Liver (tissue), 8 donors: ENCODE measurements at regions not wholly inside any gene's neighbourhood (a gene's known extent, or its start where the extent isn't known, plus 50 kb on each side); places are given as distances from the start of the nearest gene placed in this dataset.

Experiments used
- DNase-seq: peaks from one replicate; pipeline ENCODE4 v3.0.0-alpha.2; 2017; ENCODE audit warnings: low spot score
- H3K27ac ChIP-seq, 2 donors: one replicate each; pipeline ENCODE4 v1.7.0; 2013; ENCODE audit warnings: inconsistent platforms in 2 of 2, low read length in 2 of 2, control low read depth in 1 of 2, low read depth in 1 of 2, mild to moderate bottlenecking in 1 of 2
- H3K27me3 ChIP-seq, 4 donors: one replicate each; pipeline versions ENCODE4 v1.6.1 to v1.7.0; 2013; ENCODE audit warnings: low read length in 3 of 4, inconsistent platforms in 1 of 4, mild to moderate bottlenecking in 1 of 4, moderate library complexity in 1 of 4; ENCODE audit not compliant: control insufficient read depth in 4 of 4, insufficient read depth in 4 of 4
- H3K36me3 ChIP-seq, 4 donors: one replicate each; pipeline versions ENCODE4 v1.6.1 to v1.7.0; 2013; ENCODE audit warnings: low read length in 3 of 4, mild to moderate bottlenecking in 3 of 4, low read depth in 1 of 4, moderate library complexity in 1 of 4; ENCODE audit not compliant: control insufficient read depth in 4 of 4, insufficient read depth in 3 of 4
- H3K4me1 ChIP-seq, 4 donors: one replicate each; pipeline versions ENCODE4 v1.6.1 to v1.7.0; 2013; ENCODE audit warnings: low read length in 3 of 4, mild to moderate bottlenecking in 3 of 4, moderate library complexity in 1 of 4; ENCODE audit not compliant: control insufficient read depth in 4 of 4, insufficient read depth in 4 of 4
- H3K4me3 ChIP-seq, 3 donors: one replicate each; pipeline versions ENCODE4 v1.6.1 to v1.7.0; 2013; ENCODE audit warnings: low read length in 3 of 3, control low read depth in 1 of 3, low read depth in 1 of 3, mild to moderate bottlenecking in 1 of 3
- H3K9ac ChIP-seq, 2 donors: one replicate each; pipeline ENCODE4 v1.7.0; 2013; ENCODE audit warnings: low read length in 2 of 2, mild to moderate bottlenecking in 2 of 2, moderate library complexity in 2 of 2, control low read depth in 1 of 2, low read depth in 1 of 2
- H3K9me3 ChIP-seq, 4 donors: one replicate each; pipeline versions ENCODE4 v1.6.1 to v1.7.0; 2013; ENCODE audit warnings: low read length in 3 of 4; ENCODE audit not compliant: control insufficient read depth in 4 of 4
- ATF3 ChIP-seq: IDR thresholded peaks from 2 replicates; pipeline ENCODE4 v1.6.1; 2016; ENCODE audit warnings: antibody characterized with exemption
- EGR1 ChIP-seq, 2 donors: IDR thresholded peaks; 2 replicates each; pipeline ENCODE4 v1.6.1; 2016 to 2018; ENCODE audit warnings: antibody characterized with exemption in 2 of 2, low read depth in 2 of 2
- FOXA1 ChIP-seq: IDR thresholded peaks from 2 replicates; pipeline ENCODE4 v1.6.1; 2016; ENCODE audit warnings: antibody characterized with exemption
- FOXA2 ChIP-seq: IDR thresholded peaks from 2 replicates; pipeline ENCODE4 v1.6.1; 2016; ENCODE audit warnings: antibody characterized with exemption
- GABPA ChIP-seq, 2 donors: IDR thresholded peaks in 1 of 2; conservative IDR thresholded peaks in 1 of 2; 2 replicates each; pipeline ENCODE4 v1.6.1; 2016; ENCODE audit warnings: antibody characterized with exemption in 2 of 2, mild to moderate bottlenecking in 1 of 2, moderate library complexity in 1 of 2
- HNF4A ChIP-seq, 2 donors: conservative IDR thresholded peaks; 2 replicates each; pipeline ENCODE4 v1.6.1; 2016; ENCODE audit warnings: antibody characterized with exemption in 2 of 2, mild to moderate bottlenecking in 2 of 2
- HNF4G ChIP-seq: IDR thresholded peaks from 2 replicates; pipeline ENCODE4 v1.6.1; 2016; ENCODE audit warnings: antibody characterized with exemption
- JUND ChIP-seq, 2 donors: IDR thresholded peaks; 2 replicates each; pipeline ENCODE4 v1.6.1; 2016; ENCODE audit warnings: antibody characterized with exemption in 2 of 2
- MAX ChIP-seq: IDR thresholded peaks from 2 replicates; pipeline ENCODE4 v1.6.1; 2016; ENCODE audit warnings: antibody characterized with exemption
- NR2F2 ChIP-seq: IDR thresholded peaks from 2 replicates; pipeline ENCODE4 v1.6.1; 2016; ENCODE audit warnings: antibody characterized with exemption
- RAD21 ChIP-seq, 2 donors: IDR thresholded peaks; 2 replicates each; pipeline ENCODE4 v1.6.1; 2016; ENCODE audit warnings: antibody characterized with exemption in 2 of 2, mild to moderate bottlenecking in 2 of 2
- REST ChIP-seq: IDR thresholded peaks from 2 replicates; pipeline ENCODE4 v1.6.1; 2016; ENCODE audit warnings: antibody characterized with exemption, mild to moderate bottlenecking
- RXRA ChIP-seq, 2 donors: IDR thresholded peaks; 2 replicates each; pipeline ENCODE4 v1.6.1; 2017 to 2018; ENCODE audit warnings: antibody characterized with exemption in 2 of 2, mild to moderate bottlenecking in 1 of 2
- SP1 ChIP-seq: IDR thresholded peaks from 2 replicates; pipeline ENCODE4 v1.6.1; 2018; ENCODE audit warnings: antibody characterized with exemption, mild to moderate bottlenecking
- TAF1 ChIP-seq: conservative IDR thresholded peaks from 2 replicates; pipeline ENCODE4 v1.6.1; 2016; ENCODE audit warnings: antibody characterized with exemption, mild to moderate bottlenecking
- YY1 ChIP-seq: IDR thresholded peaks from 2 replicates; pipeline ENCODE4 v1.6.1; 2016; ENCODE audit warnings: antibody characterized with exemption, mild to moderate bottlenecking
- WGBS: extraction: QIAGEN DNeasy Blood & Tissue Kit; methylation state at CpG from one replicate; pipeline ENCODE4 v1.1.7; 2013; 5-methylcytosine and 5-hydroxymethylcytosine counted together
- TF ChIP-seq, protein P1 (sequence below): fragments of 150-350 bp; IDR thresholded peaks from 2 replicates; pipeline ENCODE4 v1.5.1; 2017; ENCODE audit warnings: improper control_type of control experiment, low read depth, low read length; ENCODE audit not compliant: missing input control
- TF ChIP-seq, protein P2 (sequence below): IDR thresholded peaks from 2 replicates; pipeline ENCODE4 v1.6.1; 2016; ENCODE audit warnings: antibody characterized with exemption
- donor health status: healthy.
- donor health status: healthy.
- donor health status: healthy.
- donor health status: healthy.
- donor health status: healthy.

- H3K9me3 ChIP-seq = peaks cover 0 to 2% (median 0%) of the 10 kb centered on the region in 4 donors
- H3K27ac ChIP-seq = no peak overlapping the region
- no peak for DNase-seq
- no peak overlapping the region for H3K9ac ChIP-seq
- no peaks in the 10 kb centered on the region for H3K27me3 ChIP-seq
- no peak overlapping the region for H3K4me3 ChIP-seq
- no peak for TF ChIP-seq EGR1 (IDR thresholded peaks at IDR 0.05; ENCODE audit: low read depth in 2 of 2)
- TF ChIP-seq REST = no peak
- TF ChIP-seq ATF3 = no peak
- TF ChIP-seq RAD21 (IDR thresholded peaks at IDR 0.05) = no peak
- no peak for TF ChIP-seq FOXA1
- TF ChIP-seq, protein P1, sequence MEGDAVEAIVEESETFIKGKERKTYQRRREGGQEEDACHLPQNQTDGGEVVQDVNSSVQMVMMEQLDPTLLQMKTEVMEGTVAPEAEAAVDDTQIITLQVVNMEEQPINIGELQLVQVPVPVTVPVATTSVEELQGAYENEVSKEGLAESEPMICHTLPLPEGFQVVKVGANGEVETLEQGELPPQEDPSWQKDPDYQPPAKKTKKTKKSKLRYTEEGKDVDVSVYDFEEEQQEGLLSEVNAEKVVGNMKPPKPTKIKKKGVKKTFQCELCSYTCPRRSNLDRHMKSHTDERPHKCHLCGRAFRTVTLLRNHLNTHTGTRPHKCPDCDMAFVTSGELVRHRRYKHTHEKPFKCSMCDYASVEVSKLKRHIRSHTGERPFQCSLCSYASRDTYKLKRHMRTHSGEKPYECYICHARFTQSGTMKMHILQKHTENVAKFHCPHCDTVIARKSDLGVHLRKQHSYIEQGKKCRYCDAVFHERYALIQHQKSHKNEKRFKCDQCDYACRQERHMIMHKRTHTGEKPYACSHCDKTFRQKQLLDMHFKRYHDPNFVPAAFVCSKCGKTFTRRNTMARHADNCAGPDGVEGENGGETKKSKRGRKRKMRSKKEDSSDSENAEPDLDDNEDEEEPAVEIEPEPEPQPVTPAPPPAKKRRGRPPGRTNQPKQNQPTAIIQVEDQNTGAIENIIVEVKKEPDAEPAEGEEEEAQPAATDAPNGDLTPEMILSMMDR = no peak
- no peak for TF ChIP-seq YY1
- TF ChIP-seq, protein P2, sequence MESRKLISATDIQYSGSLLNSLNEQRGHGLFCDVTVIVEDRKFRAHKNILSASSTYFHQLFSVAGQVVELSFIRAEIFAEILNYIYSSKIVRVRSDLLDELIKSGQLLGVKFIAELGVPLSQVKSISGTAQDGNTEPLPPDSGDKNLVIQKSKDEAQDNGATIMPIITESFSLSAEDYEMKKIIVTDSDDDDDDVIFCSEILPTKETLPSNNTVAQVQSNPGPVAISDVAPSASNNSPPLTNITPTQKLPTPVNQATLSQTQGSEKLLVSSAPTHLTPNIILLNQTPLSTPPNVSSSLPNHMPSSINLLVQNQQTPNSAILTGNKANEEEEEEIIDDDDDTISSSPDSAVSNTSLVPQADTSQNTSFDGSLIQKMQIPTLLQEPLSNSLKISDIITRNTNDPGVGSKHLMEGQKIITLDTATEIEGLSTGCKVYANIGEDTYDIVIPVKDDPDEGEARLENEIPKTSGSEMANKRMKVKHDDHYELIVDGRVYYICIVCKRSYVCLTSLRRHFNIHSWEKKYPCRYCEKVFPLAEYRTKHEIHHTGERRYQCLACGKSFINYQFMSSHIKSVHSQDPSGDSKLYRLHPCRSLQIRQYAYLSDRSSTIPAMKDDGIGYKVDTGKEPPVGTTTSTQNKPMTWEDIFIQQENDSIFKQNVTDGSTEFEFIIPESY = no peak
- no peak for TF ChIP-seq JUND (IDR thresholded peaks at IDR 0.05)
- TF ChIP-seq NR2F2 = no peak
- TF ChIP-seq HNF4A (conservative IDR thresholded peaks at IDR 0.05) = no peak
- no peak for TF ChIP-seq HNF4G
- TF ChIP-seq SP1 = no peak
- TF ChIP-seq TAF1 = no peak
- no peak for TF ChIP-seq FOXA2
- no peak for TF ChIP-seq MAX
- no peak for TF ChIP-seq RXRA (IDR thresholded peaks at IDR 0.05)
- TF ChIP-seq GABPA (IDR thresholded peaks at IDR 0.05 in 1 of 2, conservative IDR thresholded peaks at IDR 0.05 in 1 of 2) = no peak
- 77% methylated on average over 2 of the region's 2 CpGs for WGBS
- H3K36me3 ChIP-seq = no peaks in the 10 kb centered on the region
- no peaks in the 10 kb centered on the region for H3K4me1 ChIP-seq
These were observed 132.3 kb downstream of the TINAG start for GRCh38 chr6:54440549-54440948.
